GM12873 (cell line): ENCODE measurements at regions not wholly inside any gene's neighbourhood (a gene's known extent, or its start where the extent isn't known, plus 50 kb on each side); places are given as distances from the start of the nearest gene placed in this dataset.

Source experiments
- TF ChIP-seq, protein P1 (sequence below): IDR thresholded peaks from 2 replicates; pipeline ENCODE4 v1.5.1; 2012; ENCODE audit warnings: low read depth, mild to moderate bottlenecking, moderate library complexity, low read length, control low read depth; ENCODE audit not compliant: insufficient read depth; ENCODE audit errors: missing control alignments

DNA sequence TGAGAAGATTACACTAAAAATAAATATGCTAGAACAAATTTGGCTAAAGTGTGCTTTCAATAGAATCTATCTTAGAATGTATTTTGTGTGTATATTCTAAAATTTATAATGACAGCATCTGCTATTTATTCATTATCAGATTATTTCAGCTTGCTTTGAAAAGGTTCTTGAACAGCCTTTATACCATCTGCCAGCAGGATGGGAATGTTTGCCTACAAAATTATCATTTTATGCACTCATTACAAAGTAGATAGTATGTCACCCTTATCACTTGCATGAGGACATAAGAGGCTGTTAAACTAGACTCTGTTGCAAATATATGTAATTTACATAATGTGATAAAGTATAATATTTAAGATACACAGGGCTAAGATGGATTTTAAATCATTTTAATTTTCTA is 1286.9 kb upstream of the PCDH20 start:
- TF ChIP-seq, protein P1, sequence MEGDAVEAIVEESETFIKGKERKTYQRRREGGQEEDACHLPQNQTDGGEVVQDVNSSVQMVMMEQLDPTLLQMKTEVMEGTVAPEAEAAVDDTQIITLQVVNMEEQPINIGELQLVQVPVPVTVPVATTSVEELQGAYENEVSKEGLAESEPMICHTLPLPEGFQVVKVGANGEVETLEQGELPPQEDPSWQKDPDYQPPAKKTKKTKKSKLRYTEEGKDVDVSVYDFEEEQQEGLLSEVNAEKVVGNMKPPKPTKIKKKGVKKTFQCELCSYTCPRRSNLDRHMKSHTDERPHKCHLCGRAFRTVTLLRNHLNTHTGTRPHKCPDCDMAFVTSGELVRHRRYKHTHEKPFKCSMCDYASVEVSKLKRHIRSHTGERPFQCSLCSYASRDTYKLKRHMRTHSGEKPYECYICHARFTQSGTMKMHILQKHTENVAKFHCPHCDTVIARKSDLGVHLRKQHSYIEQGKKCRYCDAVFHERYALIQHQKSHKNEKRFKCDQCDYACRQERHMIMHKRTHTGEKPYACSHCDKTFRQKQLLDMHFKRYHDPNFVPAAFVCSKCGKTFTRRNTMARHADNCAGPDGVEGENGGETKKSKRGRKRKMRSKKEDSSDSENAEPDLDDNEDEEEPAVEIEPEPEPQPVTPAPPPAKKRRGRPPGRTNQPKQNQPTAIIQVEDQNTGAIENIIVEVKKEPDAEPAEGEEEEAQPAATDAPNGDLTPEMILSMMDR = no peak

DNA sequence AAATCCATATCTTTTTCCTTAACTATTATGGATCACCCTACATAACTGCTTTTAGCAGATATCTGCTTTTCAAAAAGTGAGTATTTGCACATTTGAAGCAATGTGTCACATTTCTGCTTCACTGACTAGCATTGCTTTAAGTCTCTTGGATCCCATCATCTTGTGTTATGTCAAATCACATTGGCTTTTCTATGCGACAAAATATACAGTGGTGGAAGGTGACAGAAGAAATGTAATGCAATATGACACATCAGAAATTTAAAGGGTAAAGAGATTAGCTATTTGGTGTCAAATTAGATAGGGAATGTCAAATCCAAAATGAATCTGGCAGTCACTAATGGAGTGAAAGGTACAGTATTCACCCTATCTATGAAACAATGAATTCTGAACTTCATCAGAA is 1282.1 kb upstream of the PCDH20 start:
- TF ChIP-seq, protein P1 = no peak

DNA sequence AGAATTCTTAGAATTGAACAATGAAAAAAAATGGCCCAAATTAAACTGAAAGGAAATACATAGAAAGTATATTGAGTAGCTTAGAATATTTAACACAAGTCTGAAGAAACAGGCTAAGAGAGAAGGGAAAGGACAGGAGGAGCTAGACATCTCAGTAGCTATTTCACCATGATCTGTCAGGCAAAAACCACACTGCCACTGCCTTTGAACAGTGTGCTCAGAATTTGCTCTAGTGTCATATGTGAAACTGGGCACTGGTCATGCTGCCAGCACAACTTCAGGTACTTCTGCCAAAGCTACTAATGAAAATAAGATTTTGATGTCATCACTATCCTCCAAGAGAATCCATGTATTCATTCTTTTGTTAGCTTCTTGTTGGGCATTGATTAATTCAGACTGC is 1280.8 kb upstream of the PCDH20 start:
- TF ChIP-seq, protein P1 = no peak

DNA sequence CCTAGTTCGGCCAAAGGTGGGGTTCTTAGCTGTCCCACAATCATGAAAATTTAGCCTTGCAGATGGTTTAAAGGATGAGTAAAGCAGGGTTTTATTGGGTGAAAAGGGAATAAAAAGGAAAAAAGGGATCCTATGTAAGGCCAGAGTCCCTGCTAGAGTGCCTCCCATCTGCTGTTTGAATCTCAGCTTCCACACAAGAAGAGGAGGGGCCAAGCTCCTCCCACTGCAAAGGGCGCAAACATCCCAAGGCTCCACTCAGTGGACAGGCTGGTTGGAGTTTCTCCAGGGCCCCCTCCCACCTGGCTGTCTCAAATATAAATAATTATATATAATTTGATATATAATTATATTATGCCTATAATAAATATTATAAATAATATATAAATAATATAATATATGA is 1272.1 kb upstream of the PCDH20 start:
- TF ChIP-seq, protein P1 = no peak

DNA sequence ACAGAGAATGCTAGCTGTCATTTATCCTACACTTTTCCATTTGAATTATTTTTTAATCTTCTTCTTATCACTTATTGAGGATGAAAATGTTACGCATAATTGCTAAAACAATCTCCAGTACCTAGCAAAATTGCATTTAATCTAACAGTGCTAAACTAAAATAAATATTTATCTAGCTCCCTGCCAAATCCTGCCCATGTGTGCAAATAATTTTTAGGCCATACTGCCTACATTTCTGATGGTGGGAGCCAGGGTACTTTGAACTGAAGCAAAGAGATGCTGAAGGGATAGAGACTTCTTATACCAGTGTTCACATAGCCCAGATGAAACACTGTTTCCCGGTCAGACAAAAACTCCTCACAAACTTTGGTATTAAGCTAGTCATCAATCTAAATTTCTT is 1268.7 kb upstream of the PCDH20 start:
- TF ChIP-seq, protein P1 = no peak

DNA sequence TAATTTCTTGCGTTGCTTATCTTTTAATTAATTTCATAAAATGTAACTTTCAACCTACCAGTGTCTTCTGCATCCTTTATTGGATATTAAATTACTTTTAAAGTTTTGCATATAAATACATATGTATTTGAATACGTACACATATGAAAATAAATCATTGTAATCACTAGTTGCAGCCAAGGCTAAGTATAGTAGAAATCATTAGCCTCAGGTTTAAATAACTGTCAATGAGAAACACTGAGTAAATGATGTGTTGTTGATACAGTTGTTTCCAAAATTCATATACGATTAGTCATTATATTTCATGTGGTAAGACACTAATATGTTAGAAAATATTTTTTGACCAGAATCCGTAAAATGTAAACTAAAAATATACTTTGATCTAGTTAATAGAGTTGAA is 1267.1 kb upstream of the PCDH20 start:
- TF ChIP-seq, protein P1 = no peak

DNA sequence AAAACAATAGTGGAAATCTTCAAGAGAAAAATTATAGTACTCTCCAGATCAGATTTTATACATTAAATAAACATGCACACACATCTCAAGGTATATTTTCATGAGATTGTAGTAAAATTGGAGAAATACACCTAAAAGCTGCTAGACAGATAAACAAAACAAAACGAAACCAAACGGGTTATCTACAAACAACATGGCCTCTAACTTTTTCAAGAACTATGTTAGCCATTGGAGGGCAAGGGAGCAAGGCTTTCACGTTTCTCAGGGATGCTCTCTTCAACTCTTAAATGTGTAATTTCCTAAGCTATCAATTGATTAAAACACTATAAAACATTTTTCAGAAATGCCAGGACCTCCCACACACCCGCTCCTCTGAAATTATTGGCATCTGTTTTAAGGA is 1262.4 kb upstream of the PCDH20 start:
- TF ChIP-seq, protein P1 = no peak
